ENCODE measurements at regions not wholly inside any gene's neighbourhood (a gene's known extent, or its start where the extent isn't known, plus 50 kb on each side); places are given as distances from the start of the nearest gene placed in this dataset.

DNA sequence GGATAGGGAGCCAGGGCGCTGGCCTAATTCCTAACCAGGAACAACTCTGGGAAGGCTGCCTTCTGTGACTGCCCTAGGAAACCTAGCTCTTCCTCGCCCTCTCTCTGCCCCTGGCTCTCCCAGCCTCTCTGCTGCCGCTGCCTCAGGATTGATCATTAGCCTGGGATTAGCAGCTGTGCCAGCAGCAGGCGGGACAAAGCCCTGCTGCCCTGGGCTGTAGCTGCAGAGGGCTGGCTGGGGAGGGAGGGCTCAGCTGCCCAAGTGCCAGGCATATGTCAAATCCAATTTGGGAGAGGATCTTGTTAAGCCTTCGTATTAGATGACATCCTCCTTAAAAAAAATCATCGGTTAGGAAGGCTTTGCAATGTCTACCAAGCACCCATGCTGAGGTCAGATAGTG lies 144.8 kb upstream of the CCL2 start:
- no peak for DNase-seq

DNA sequence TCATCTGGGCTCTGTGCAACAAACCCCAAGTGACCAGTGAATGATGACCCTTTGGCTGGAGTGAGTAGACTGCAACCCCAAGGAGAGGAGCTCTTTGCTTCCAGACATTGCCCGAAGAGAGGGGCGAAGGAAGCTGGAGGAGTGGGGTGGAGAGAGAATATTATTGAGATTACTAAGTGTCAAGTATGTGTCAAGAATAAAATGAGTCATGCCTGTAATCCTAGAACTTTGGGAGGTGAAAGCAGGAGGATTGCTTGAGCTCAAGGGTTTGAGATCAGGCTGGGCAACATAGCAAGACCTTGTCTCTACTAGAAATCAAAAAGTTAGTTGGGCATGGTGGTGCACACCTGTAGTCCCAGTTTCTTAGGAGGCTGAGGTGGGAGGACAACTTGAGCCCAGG lies 142.0 kb upstream of the CCL2 start:
- no peak for DNase-seq

DNA sequence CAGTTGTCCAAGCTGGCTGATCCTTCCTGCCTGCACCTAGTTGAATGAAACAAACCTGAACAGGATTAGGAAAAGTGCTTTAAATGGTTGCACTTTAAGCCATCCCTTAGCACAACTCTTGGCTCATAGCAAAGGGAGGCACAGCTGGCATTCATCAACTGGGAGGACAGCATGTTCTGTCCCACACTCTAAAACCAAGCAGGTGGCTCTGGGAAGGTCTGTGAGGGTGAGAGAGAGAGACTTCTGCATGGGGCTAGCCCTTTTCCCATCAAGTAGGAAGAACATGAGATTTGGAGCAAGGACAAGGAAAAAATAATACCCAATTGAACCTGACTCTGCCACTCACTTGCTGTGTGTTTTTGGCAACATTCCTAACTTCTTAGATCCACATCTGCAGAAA lies 140.9 kb upstream of the CCL2 start:
- no peak for DNase-seq

GRCh38 chr17:34116306-34116705 lies 138.8 kb upstream of the CCL2 start:
- DNase-seq = no peak

- DNase-seq = no peak
Observed at GRCh38 chr17:34117332-34117731, 137.8 kb upstream of the CCL2 start.

- no peak for DNase-seq
Observed at GRCh38 chr17:34117811-34118210, 137.3 kb upstream of the CCL2 start.

DNA sequence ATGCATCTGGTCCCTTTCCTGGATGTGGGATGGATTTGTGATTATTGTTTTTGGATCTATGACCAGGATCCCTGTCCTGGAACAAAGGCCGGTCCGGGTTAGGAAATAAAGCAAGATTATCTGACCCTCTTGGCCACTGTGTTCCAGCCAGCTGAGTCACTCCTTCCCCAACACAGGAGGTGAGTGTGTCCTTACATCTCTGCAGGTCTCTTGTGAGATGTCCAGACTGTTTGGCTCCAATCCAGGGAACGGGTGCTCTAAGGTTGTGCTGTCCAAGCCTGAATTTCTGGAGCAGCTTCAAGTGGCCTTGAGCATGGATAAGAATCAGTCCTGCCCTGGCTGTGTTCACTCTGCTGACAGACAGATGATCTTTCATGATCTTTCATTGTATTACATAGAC lies 136.5 kb upstream of the CCL2 start:
- no peak for DNase-seq

DNA sequence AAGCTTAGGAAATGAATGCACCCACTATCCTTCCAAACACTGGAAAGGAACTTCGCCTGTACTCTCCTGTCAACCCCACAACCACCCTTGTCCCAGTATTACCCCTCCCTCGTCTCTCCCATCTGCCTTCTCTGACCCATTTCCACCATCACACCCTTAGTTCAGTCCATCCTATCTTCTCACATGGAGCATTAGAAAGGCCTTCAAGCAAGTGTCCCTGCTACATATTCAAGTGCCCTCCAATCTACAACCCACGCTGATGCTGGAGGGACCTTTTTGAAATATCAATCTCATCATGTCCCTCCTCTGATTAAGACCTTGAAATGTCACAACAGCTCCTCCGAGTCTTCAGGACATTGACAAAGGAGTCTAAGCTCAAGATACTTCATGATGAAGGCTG lies 133.8 kb upstream of the CCL2 start:
- no peak for DNase-seq

DNA sequence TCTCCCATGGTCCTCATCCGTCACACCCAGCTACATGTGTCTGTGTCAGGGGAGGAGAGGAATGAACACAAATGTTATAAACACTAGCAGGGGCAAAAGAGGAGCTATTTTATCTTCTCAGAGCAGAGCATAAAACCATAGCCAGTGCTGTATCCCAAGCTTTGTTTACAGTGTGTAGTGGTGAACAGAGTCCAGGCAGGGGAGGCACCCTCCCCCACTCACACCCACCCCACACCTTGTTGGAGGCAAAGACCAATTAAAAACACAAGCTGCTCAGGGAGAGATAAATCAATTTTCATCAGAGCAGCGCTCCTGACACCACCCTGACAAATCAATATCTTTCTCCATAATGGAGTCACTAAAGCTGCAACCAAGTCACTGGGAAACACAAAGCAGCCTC lies 132.6 kb upstream of the CCL2 start:
- no peak for DNase-seq

DNA sequence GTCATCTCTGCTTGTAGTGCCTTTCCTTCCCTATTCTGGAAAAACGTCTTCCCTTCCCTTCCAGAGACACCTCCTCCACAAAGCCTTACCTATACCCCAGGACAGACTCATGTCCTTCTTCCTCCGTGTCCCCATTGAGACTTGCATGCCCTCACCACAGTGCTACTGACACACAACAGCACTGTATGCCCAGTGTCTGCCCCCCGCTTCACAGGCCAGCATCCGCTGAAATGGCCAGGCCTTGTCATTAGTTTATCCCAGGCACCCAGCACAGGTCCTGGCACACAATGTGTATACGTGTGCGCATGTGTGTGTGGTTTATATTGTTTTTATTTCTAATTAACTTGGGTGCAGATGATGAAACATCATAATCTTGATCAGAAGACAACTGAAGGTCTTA lies 130.1 kb upstream of the CCL2 start:
- DNase-seq = no peak

DNA sequence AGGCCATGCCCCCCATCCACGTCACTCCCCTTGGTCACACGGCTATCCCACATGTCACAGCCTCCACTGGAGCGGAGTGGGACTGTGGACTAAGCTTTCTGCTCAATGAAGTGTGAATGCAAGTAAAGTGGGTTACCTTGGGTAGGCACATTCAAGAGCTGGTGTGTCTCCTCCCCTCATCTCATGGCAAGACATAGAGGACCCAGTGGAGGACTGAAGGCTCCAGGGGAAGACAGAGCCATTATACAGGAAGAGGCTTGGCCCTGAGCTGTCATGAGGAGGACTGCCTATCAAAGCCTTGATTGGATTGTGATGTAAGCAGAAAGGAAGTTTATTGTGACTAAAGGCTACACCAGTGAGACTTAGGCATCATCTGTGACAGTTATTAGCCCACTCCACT lies 129.2 kb upstream of the CCL2 start:
- no peak for DNase-seq

GRCh38 chr17:34126496-34126895 lies 128.6 kb upstream of the CCL2 start:
- DNase-seq = no peak

GRCh38 chr17:34126965-34127364 lies 128.1 kb upstream of the CCL2 start:
- DNase-seq = no peak

DNA sequence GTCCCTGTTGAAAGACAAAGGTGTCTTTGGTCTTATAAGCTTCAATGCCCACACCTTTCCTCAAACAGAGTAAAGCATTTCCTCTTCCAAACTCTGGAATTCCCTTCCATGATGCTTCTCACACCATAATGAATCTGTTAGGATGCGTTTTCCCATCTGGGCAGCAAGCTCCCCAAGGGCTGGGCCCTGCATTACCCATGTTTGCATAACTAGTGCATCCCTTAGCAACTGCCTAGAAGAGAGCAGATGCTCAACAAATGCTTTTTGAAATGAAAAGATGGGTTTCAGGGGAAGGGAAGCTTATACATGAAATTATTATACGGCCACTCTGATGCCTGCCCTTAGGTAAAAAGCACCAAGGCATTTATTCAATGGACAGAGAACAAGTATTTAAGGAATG lies 124.5 kb upstream of the CCL2 start:
- no peak for DNase-seq

- no peak for DNase-seq
Observed at GRCh38 chr17:34131386-34131785, 123.7 kb upstream of the CCL2 start.

GRCh38 chr17:34133350-34133749 lies 121.7 kb upstream of the CCL2 start:
- no peak for DNase-seq

DNA sequence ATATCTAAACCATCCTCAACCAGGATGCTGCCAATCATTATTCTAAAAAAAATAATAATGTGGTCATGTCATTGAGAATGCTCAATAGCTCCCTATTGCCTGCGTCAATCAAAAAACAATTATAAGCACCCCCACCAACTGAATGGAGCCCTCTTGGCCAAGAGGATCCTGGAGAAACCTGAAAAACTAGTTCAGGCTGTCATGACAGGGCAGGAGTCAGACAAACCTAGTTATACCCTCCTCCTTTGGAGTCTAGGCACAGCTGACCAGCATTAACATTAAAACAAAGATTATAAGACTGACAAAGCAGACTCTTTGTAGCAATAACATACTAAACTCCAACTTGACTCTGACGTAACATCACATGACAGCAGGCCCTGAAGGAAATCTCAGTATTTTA lies 119.2 kb upstream of the CCL2 start:
- no peak for DNase-seq

- no peak for DNase-seq
Observed at GRCh38 chr17:34140006-34140405, 115.1 kb upstream of the CCL2 start.

DNA sequence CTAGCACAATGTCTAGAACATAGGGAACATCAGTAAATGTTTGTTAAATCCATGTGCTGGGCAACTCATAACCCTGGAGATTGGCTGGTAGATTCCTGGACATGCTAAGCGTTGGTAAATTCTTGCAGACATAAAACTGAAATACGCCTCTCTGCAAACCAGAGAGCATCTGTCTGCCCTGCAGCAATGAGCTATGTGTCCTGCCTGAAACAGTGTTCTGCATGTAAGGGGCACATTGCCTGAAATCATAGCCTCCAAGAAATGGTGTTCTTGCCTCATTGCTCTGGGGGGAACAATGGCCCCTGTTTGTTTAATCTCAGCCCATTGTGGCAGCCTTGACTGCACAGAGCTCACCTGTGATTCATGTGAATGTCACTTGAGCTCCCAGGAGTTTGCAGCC lies 113.5 kb upstream of the CCL2 start:
- no peak for DNase-seq

GRCh38 chr17:34143430-34143829 lies 111.7 kb upstream of the CCL2 start:
- no peak for DNase-seq

DNA sequence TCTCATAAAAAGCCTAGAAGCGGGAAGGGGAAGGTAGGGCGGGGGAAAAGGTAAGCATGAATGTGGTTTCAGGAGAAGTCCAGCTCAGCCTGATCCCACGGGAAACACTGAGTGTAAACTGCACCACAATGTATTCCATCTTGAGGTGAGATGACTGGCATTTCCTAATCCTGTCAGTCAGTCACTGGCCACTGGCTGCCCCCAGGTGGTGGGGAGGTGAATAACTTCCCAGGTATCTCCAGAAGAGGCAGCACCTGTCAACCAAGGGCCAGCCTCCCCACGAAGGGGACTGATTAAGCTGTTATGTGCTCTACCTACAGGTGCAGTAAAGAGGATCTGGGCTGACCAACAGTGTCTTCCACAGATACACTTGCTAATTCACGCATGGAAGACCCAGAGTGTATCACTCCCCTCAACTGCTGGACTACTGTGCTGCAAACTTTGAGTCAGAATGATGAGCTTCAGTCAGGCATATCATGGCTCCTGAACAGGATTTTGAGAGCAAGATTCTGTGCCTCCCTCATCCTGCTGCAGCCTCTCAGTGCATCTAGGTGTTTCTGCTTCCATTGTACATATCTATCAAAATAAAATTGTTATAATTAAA lies 108.5 kb upstream of the CCL2 start:
- DNase-seq = peak; percentile 34

DNA sequence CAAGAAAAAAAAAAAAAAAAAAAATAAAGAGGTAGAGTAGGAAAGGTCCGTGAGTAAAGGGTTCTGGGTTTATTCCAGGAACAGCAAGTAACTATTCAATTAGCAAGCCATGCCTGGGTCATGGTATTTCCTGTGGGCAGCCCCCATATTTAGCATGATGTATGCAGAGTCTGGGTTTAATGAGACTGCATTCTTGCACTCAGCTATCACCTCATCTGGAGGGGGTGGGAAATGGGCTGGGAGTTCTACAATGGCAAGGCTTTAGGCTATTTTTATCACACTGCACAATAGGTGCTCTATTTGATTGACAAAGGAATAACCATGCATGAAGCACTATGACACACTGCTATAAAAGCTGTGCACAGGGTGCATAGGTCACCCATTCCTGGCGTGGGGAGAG lies 104.0 kb upstream of the CCL2 start:
- no peak for DNase-seq

- DNase-seq = no peak
Observed at GRCh38 chr17:34153991-34154390, 101.1 kb upstream of the CCL2 start.

DNA sequence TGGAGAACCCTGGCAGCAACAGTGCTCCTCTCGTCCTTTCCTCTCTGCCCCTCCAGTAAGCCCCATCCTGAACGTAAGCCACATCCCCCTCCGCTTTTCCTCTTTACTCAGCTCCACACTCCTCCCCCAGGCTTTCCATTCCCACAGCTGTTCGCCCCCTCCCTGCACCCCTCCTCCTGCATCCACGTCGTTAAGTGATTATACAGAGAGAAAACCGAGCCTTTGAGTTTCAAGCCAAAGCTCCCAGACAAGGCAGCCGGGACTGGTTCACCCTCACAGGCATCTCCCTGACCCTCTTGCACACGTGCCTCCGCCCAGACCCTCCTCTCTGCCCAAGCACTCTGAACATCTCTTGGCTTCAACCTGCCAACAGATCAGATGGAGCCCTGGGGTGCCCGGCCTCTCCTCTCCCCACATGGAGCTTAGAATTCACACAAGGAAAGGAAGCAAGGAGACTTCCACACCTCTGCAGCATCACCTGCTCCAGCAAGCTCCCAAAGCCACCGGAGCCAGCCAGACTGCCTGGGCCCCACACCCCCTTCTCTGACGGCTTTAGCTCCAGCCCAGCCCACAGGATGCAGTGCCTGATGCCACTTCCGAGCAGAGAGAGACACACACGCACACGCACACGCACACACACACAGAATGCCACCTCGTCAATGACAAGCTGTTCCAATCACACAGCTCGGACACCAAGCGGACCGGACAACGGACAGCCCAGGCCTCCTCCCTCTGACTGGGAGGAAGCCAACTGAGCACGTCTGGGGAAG lies 99.9 kb upstream of the CCL2 start:
- no peak for DNase-seq

GRCh38 chr17:34155947-34156346 lies 99.1 kb upstream of the CCL2 start:
- DNase-seq = no peak
